BLaER1 treated with 17β-estradiol and CSF1 and Interleukin-3, amounts not matched to agents 10 nM and 100 nM (cell line): ENCODE measurements at regions not wholly inside any gene's neighbourhood (a gene's known extent, or its start where the extent isn't known, plus 50 kb on each side); places are given as distances from the start of the nearest gene placed in this dataset.

Experiments used
- H3K27ac ChIP-seq, 11 experiments: shearing (Covaris generic); formaldehyde crosslinking; 2 replicates each; pipeline ENCODE4 v1.8.1; 2022
- H3K27me3 ChIP-seq, 11 experiments: shearing (Covaris generic); formaldehyde crosslinking; 2 replicates each; pipeline ENCODE4 v1.8.1; 2022
- H3K36me3 ChIP-seq, 11 experiments: shearing (Covaris generic); formaldehyde crosslinking; 2 replicates each; pipeline ENCODE4 v1.8.1; 2022
- H3K4me1 ChIP-seq, 10 experiments: shearing (Covaris generic); formaldehyde crosslinking; 2 replicates each; pipeline ENCODE4 v1.8.1; 2022
- H3K4me2 ChIP-seq, 11 experiments: shearing (Covaris generic); formaldehyde crosslinking; 2 replicates each; pipeline ENCODE4 v1.8.1; 2022
- H3K4me3 ChIP-seq, 10 experiments: shearing (Covaris generic); formaldehyde crosslinking; 2 replicates each; pipeline ENCODE4 v1.8.1; 2022
- H3K9ac ChIP-seq, 11 experiments: shearing (Covaris generic); formaldehyde crosslinking; 2 replicates each; pipeline ENCODE4 v1.8.1; 2022
- H3K9me3 ChIP-seq, 11 experiments: shearing (Covaris generic); formaldehyde crosslinking; replicated peaks in 1 of 11; 2 replicates each; pipeline ENCODE4 v1.8.1; 2022
- H4K20me1 ChIP-seq, 11 experiments: shearing (Covaris generic); formaldehyde crosslinking; 2 replicates each; pipeline ENCODE4 v1.8.1; 2022
- Cebpa-rat ChIP-seq, 11 experiments: shearing (Covaris generic); IDR thresholded peaks; 2 replicates each; pipeline ENCODE4 v1.8.1; 2022

DNA sequence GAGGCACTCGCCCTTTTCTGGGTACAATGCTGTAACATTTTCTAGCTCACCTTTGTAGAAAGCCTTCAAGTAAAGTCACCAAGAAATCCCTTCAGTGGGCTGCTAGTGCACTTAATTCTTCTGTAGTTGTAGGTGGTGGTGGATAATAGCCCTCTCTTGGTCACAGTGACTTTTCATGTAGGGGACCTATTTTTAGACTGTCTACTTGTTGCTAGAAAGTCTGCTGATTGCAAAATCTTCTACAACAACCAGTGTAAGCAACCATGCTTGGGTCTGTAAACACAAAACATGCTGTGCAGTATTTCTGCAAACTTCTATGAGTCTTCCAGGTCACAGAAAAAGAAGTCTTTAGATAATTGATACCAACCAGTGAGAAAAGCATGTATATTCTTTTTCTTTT is 55.6 kb downstream of the PBDC1 start:
- Histone ChIP-seq H3K27ac (no peak overlapping the region), H3K4me2 (no peak overlapping the region), H4K20me1 (no peaks in the 10 kb centered on the region; a peak in 1 of 22 replicates), H3K27me3 (peaks cover 43 to 83% (median 63%) of the 10 kb centered on the region in 11 experiments), H3K9ac (no peak overlapping the region), H3K36me3 (no peaks in the 10 kb centered on the region), H3K9me3 (peaks cover 7 to 25% (median 13%) of the 10 kb centered on the region in 11 experiments; a peak in 15 of 22 replicates), H3K4me1 (no peaks in the 10 kb centered on the region; a peak in 1 of 20 replicates), H3K4me3 (no peak overlapping the region)
- TF ChIP-seq Cebpa-rat (IDR thresholded peaks at IDR 0.05) = no peak

DNA sequence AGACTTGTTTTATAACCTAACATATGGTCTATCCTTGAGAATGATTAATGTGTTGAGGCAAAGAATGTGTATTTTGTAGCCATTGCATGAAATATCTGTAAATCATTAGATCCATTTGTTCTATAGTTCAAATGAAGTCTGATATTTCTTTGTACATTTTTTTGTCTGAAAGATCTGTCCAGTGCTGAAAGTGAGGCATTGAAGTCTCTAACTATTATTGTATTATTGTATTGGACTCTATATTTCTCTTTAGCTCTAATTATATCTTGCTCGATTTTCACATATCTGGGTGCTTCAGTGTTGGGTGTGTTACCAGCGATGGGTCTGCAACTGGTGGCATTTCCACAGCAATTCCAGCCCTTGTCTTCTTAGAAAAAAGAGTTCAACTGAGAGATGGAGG is 76.0 kb downstream of the PBDC1 start:
- Histone ChIP-seq H3K9ac (no peak overlapping the region), H3K4me2 (no peak overlapping the region)

DNA sequence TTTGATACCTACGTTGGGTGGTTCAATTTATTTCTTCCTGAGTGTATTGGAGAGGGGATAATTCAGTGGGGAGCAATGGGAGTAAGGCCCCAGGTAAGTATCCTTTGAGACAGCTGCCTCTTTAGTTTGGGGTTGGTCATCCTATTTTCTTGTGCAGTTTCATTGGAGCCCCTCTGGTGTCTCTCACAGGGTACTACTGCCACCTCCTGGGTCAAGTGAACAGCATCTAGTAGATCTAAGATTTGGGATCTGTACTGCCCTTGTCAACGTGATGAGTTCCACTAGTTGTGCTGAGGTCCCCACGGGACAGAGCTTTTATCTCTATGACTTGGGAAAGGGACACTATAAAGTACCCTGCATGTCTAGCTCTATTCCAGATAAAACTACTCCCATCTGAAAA is 80.6 kb downstream of the PBDC1 start:
- H3K36me3 ChIP-seq = no peaks in the 10 kb centered on the region
- no peak overlapping the region for H3K9ac ChIP-seq
- H3K9me3 ChIP-seq = no peaks in the 10 kb centered on the region
- H3K4me1 ChIP-seq = no peaks in the 10 kb centered on the region
- no peak overlapping the region for H3K27ac ChIP-seq
- no peak overlapping the region for H3K4me3 ChIP-seq
- no peaks in the 10 kb centered on the region; a peak in 1 of 22 replicates for H4K20me1 ChIP-seq
- peaks cover 42 to 85% (median 75%) of the 10 kb centered on the region in 11 experiments for H3K27me3 ChIP-seq
- H3K4me2 ChIP-seq = no peak overlapping the region
- no peak for TF ChIP-seq Cebpa-rat (IDR thresholded peaks at IDR 0.05)

More for the DNA sequence above, 76.0 kb downstream of the PBDC1 start:
- no peak overlapping the region for H3K27ac ChIP-seq
- H3K9me3 ChIP-seq = no peaks in the 10 kb centered on the region
- peaks cover 75 to 94% (median 88%) of the 10 kb centered on the region in 11 experiments for H3K27me3 ChIP-seq
- no peaks in the 10 kb centered on the region for H3K4me1 ChIP-seq
- H3K4me3 ChIP-seq = no peak overlapping the region
- TF ChIP-seq Cebpa-rat (IDR thresholded peaks at IDR 0.05) = no peak
- no peaks in the 10 kb centered on the region for H3K36me3 ChIP-seq
- H4K20me1 ChIP-seq = no peaks in the 10 kb centered on the region; a peak in 1 of 22 replicates

DNA sequence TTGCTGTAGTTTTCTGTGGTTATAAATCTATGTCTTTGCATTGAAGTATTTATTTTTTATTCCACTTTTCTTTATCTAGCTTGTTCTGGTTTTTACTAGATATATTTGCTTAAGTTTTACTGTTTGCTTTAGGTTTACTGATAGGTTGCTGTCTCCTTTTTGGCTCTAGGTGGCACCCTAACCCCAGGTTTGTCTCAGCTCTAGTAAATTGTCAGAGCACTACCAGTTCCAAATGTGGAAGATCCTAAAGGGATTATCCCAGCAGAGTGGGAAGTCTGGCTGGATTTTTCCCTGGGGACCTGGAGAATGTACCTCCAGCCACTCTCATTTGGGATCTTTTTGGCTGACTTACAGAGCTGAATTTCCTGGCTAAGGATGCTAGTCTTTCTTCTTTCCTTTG is 106.1 kb downstream of the PBDC1 start:
- Histone ChIP-seq H3K27me3 (peaks cover 13 to 56% (median 47%) of the 10 kb centered on the region in 11 experiments; a peak in 20 of 22 replicates), H3K9me3 (peaks cover 12 to 21% (median 17%) of the 10 kb centered on the region in 11 experiments; a peak in 18 of 22 replicates), H3K27ac (no peak overlapping the region), H3K4me2 (no peak overlapping the region), H3K4me3 (no peak overlapping the region), H3K9ac (no peak overlapping the region), H3K4me1 (no peaks in the 10 kb centered on the region), H3K36me3 (no peaks in the 10 kb centered on the region), H4K20me1 (no peaks in the 10 kb centered on the region)
- TF ChIP-seq Cebpa-rat (IDR thresholded peaks at IDR 0.05) = no peak
